ENCODE measurements at regions not wholly inside any gene's neighbourhood (a gene's known extent, or its start where the extent isn't known, plus 50 kb on each side); places are given as distances from the start of the nearest gene placed in this dataset.

DNA sequence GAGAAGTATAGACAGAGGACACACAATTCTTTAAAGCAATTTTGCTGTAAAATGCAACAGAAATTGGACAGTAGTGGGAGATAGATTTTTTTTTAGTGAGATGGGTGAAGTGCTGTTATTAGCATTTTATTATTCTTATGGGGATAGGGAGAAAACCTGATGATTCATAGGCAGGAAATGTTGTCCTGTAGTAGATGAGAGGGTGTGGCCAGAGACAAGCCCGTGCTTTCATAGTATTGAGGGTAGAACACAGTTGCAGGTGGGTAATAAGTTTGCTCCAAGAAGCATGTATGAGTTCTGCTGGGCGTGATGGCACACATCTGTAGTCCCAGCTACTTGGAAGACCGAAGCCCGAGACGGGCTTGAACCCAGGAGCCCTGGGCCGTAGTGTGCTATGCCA lies 128.3 kb upstream of the ARHGAP28 start:
- TF ChIP-seq, protein P1, sequence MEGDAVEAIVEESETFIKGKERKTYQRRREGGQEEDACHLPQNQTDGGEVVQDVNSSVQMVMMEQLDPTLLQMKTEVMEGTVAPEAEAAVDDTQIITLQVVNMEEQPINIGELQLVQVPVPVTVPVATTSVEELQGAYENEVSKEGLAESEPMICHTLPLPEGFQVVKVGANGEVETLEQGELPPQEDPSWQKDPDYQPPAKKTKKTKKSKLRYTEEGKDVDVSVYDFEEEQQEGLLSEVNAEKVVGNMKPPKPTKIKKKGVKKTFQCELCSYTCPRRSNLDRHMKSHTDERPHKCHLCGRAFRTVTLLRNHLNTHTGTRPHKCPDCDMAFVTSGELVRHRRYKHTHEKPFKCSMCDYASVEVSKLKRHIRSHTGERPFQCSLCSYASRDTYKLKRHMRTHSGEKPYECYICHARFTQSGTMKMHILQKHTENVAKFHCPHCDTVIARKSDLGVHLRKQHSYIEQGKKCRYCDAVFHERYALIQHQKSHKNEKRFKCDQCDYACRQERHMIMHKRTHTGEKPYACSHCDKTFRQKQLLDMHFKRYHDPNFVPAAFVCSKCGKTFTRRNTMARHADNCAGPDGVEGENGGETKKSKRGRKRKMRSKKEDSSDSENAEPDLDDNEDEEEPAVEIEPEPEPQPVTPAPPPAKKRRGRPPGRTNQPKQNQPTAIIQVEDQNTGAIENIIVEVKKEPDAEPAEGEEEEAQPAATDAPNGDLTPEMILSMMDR (IDR thresholded peaks at IDR 0.05; ENCODE audit: poor library complexity, severe bottlenecking): no peak
- TF ChIP-seq MXI1 (conservative IDR thresholded peaks at IDR 0.05; ENCODE audit: poor library complexity, severe bottlenecking) (no peak), TAF1 (IDR thresholded peaks at IDR 0.05; ENCODE audit: low read depth) (no peak), EZH2 (IDR thresholded peaks at IDR 0.05; ENCODE audit: borderline replicate concordance, insufficient read depth, low read length, poor library complexity, severe bottlenecking) (no peak), POLR2AphosphoS5 (IDR thresholded peaks at IDR 0.05) (no peak), SMC3 (conservative IDR thresholded peaks at IDR 0.05; ENCODE audit: poor library complexity) (no peak), RAD21 (conservative IDR thresholded peaks at IDR 0.05) (no peak)

All from neural cell (in vitro differentiated cells).